HG03097 (cell line): ENCODE measurements at regions not wholly inside any gene's neighbourhood (a gene's known extent, or its start where the extent isn't known, plus 50 kb on each side); places are given as distances from the start of the nearest gene placed in this dataset.
"Not testable (repeated sequence)": the region's sequence is repeated elsewhere in the genome, so short reads cannot be mapped to it uniquely, and the experiment has no call there.

ENCODE experiments used
- ATAC-seq: cut with Tn5 transposase; IDR thresholded peaks from one replicate; pipeline ENCODE4 v1.9.1; 2021; ENCODE audit not compliant: unreplicated experiment, low FRiP score

- no peak for ATAC-seq
These were observed 143.1 kb upstream of the RREB1 start for GRCh38 chr6:6964675-6965074.

- no peak for ATAC-seq
These were observed 141.6 kb upstream of the RREB1 start for GRCh38 chr6:6966127-6966526.

- no peak for ATAC-seq
These were observed 141.2 kb upstream of the RREB1 start for GRCh38 chr6:6966569-6966968.

GRCh38 chr6:6968357-6968730 lies 139.4 kb upstream of the RREB1 start:
- ATAC-seq: no peak

GRCh38 chr6:6968731-6969552 lies 138.8 kb upstream of the RREB1 start:
- no peak for ATAC-seq

- no peak for ATAC-seq
These were observed 138.0 kb upstream of the RREB1 start for GRCh38 chr6:6969761-6970223.

GRCh38 chr6:6970851-6971250 lies 136.9 kb upstream of the RREB1 start:
- no peak for ATAC-seq

GRCh38 chr6:6971369-6971768 lies 136.4 kb upstream of the RREB1 start:
- ATAC-seq: no peak

GRCh38 chr6:6972456-6972855 lies 135.3 kb upstream of the RREB1 start:
- ATAC-seq: no peak

GRCh38 chr6:6973721-6974120 lies 134.0 kb upstream of the RREB1 start:
- no peak for ATAC-seq

GRCh38 chr6:6975459-6976111 lies 132.2 kb upstream of the RREB1 start:
- ATAC-seq: no peak

- ATAC-seq: no peak
These were observed 131.6 kb upstream of the RREB1 start for GRCh38 chr6:6976193-6976592.

- no peak for ATAC-seq
These were observed 129.0 kb upstream of the RREB1 start for GRCh38 chr6:6978731-6979130.

- no peak for ATAC-seq
These were observed 126.7 kb upstream of the RREB1 start for GRCh38 chr6:6980999-6981597.

- no peak for ATAC-seq
These were observed 126.0 kb upstream of the RREB1 start for GRCh38 chr6:6981681-6982322.

- ATAC-seq: no peak
These were observed 125.1 kb upstream of the RREB1 start for GRCh38 chr6:6982663-6983062.

GRCh38 chr6:6984585-6985366 lies 123.0 kb upstream of the RREB1 start:
- ATAC-seq: no peak

- ATAC-seq: no peak
These were observed 121.4 kb upstream of the RREB1 start for GRCh38 chr6:6986344-6986743.

- ATAC-seq: no peak
These were observed 120.0 kb upstream of the RREB1 start for GRCh38 chr6:6987749-6988148.

GRCh38 chr6:6990059-6990458 lies 117.7 kb upstream of the RREB1 start:
- not testable (repeated sequence) for ATAC-seq
